GM19395 (cell line): ENCODE measurements at regions not wholly inside any gene's neighbourhood (a gene's known extent, or its start where the extent isn't known, plus 50 kb on each side); places are given as distances from the start of the nearest gene placed in this dataset.
"Not testable (repeated sequence)": the region's sequence is repeated elsewhere in the genome, so short reads cannot be mapped to it uniquely, and the experiment has no call there.

Experiments
- ATAC-seq: cut with Tn5 transposase; IDR thresholded peaks from one replicate; pipeline ENCODE4 v1.9.1; 2021; ENCODE audit warnings: mild to moderate bottlenecking, moderate library complexity; ENCODE audit not compliant: unreplicated experiment

GRCh38 chr14:53751650-53752049, 205.0 kb downstream of the BMP4 start:
- no peak for ATAC-seq

- no peak for ATAC-seq
Observed at GRCh38 chr14:53748691-53749090, 207.9 kb downstream of the BMP4 start.

GRCh38 chr14:53744857-53745256, 211.8 kb downstream of the BMP4 start:
- no peak for ATAC-seq

GRCh38 chr14:53743371-53743770, 213.3 kb downstream of the BMP4 start:
- ATAC-seq: no peak

GRCh38 chr14:53742233-53742620, 214.4 kb downstream of the BMP4 start:
- ATAC-seq: no peak

GRCh38 chr14:53741479-53742232, 215.0 kb downstream of the BMP4 start:
- ATAC-seq: no peak

- ATAC-seq: no peak
Observed at GRCh38 chr14:53740570-53740969, 216.1 kb downstream of the BMP4 start.

- no peak for ATAC-seq
Observed at GRCh38 chr14:53735916-53736315, 220.7 kb downstream of the BMP4 start.

- no peak for ATAC-seq
Observed at GRCh38 chr14:53723221-53723620, 233.4 kb downstream of the BMP4 start.

GRCh38 chr14:53719536-53719935, 237.1 kb downstream of the BMP4 start:
- ATAC-seq: no peak

GRCh38 chr14:53716578-53716977, 240.0 kb downstream of the BMP4 start:
- ATAC-seq: no peak

GRCh38 chr14:53715193-53715721, 241.4 kb downstream of the BMP4 start:
- ATAC-seq: no peak

GRCh38 chr14:53714495-53715192, 242.0 kb downstream of the BMP4 start:
- ATAC-seq: no peak

GRCh38 chr14:53712901-53713300, 243.7 kb downstream of the BMP4 start:
- not testable (repeated sequence) for ATAC-seq

GRCh38 chr14:53711205-53711604, 245.4 kb downstream of the BMP4 start:
- no peak for ATAC-seq

GRCh38 chr14:53710615-53711014, 246.0 kb downstream of the BMP4 start:
- no peak for ATAC-seq

GRCh38 chr14:53709381-53709780, 247.2 kb downstream of the BMP4 start:
- no peak for ATAC-seq

GRCh38 chr14:53703457-53703856, 253.2 kb downstream of the BMP4 start:
- ATAC-seq: no peak

GRCh38 chr14:53701108-53701875, 255.3 kb downstream of the BMP4 start:
- ATAC-seq: no peak

- no peak for ATAC-seq
Observed at GRCh38 chr14:53696217-53696965, 260.2 kb downstream of the BMP4 start.
